Limb (tissue), 2 donors: ENCODE measurements at regions not wholly inside any gene's neighbourhood (a gene's known extent, or its start where the extent isn't known, plus 50 kb on each side); places are given as distances from the start of the nearest gene placed in this dataset.
"Not testable (repeated sequence)": the region's sequence is repeated elsewhere in the genome, so short reads cannot be mapped to it uniquely, and the experiment has no call there.

Source experiments
- DNase-seq, 2 donors: peaks; one replicate each; pipeline ENCODE4 v3.0.0-alpha.2; 2016; ENCODE audit errors: extremely low spot score in 2 of 2

- no peak for DNase-seq
These were observed 174.1 kb downstream of the RPS24 start for GRCh38 chr10:78207776-78208175.

GRCh38 chr10:78209970-78210369 lies 176.3 kb downstream of the RPS24 start:
- no peak for DNase-seq

DNA sequence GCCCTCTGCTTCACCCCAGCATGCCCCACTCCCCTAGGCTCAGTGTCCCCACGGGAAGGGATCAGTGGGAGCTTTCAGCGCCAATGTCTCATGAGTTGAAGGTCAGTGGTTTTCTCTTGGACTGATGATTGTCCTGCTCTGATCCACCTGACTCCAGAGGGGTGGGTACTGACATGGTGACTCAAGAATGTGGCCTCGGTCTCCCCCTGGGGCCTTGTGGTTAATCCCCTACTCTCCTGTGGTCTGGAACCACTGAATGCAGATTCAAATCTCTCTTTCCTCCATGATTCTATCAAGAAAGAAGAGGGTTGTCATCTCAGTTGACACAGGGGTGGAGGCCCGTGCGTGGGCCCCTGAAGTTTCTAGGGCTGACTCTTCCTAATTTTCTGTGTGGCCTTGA lies 176.9 kb downstream of the RPS24 start:
- no peak for DNase-seq

DNA sequence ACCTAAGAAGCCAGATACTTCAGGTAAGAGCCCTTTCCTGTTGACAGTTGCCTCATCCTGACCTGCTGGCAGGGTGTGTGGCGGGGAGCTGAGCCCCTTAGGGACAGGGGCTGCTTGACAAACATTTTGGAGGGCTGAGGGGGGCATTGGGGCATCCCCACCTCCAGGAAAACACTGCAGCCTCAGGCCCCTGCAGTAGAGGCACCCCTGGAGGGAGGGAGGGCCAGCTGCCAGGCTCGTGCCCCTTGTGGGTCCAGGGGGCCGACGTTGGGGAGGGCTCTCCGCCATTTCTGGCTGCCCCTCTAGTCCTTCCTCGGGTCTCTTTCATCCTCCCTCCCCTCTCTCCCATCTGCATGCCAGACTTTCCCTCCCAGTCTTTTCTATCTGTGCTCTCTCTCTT lies 177.3 kb downstream of the RPS24 start:
- no peak for DNase-seq

DNA sequence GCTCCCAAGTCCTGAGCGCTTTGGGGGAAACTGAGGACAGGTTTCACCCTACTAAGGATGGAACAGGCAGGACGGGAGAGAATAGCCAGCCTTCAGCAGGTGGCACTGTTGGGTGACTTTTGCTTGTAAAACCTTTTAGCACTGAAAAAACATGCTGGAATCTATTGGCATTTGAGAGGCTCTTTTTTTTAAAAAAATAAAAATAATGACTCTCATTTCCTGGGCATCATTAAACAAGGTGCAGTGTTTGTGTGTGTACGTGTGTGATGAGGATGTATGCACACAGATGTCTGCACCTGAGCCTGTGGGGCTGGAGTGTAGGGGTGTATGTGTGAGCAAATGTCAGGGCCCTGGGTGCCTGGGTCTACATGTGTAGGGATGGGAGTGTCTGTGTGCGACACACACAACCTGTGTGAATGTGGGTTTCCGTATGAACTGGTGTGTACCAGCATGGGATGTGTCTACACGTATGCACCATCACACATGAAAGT lies 177.9 kb downstream of the RPS24 start:
- DNase-seq = peak; percentile 42 to 73

DNA sequence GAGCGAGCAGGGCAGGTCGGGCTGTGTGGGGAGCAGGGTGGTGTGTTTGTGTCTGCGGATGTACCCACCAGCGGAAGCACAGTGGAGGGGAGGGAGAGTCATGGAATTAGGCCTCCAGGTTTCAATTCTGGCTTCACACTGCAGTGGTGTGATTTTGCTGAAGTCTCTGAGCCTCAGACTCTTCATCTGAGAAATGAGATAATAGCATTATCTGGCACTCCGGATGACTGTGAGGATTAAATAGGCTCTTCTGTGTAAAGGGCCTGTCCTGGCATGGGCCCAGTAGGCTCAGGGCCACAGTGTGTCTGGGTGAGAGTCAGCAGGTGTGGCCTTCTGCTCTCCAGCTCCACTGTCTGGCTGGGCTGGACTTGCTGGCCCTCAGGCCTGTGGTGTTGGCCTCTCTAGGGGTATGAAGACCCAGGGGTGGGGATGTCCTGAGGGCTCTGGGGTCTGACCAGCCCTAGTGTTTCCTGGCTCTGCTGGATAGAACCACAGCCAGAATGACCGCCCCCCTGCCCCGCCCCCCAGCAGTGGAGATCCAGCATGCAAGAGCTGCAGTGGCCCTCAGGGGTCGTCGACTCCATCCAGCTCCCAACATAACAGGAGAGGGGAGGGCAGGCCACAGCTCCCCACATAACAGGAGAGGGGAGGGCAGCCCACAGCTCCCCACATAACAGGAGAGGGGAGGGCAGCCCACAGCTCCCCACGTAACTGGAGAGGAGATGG lies 178.6 kb downstream of the RPS24 start:
- DNase-seq = no peak

DNA sequence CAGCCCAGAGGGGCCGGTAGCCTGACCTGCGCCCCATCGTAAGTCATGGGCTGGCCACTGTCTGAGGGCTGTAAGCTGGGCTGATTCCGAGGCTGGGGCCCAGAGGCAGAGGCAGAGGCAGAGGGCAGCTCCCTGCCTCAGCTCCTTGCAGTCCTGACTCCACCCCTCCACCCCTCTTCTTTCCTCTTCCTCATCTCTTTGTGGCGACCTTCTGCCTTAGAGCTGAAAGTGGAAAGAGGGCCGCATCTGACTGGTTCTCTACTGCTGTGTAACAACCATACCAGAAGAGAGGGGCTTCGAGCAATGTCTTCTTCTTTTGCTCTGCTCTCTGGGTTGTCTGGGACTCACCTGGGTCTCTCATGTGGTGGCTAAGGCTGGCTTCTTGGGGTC lies 179.1 kb downstream of the RPS24 start:
- no peak for DNase-seq

- no peak for DNase-seq
These were observed 181.3 kb downstream of the RPS24 start for GRCh38 chr10:78214955-78215354.

- peak; percentile 83 to 84 for DNase-seq
These were observed 182.0 kb downstream of the RPS24 start for GRCh38 chr10:78215645-78216044.

DNA sequence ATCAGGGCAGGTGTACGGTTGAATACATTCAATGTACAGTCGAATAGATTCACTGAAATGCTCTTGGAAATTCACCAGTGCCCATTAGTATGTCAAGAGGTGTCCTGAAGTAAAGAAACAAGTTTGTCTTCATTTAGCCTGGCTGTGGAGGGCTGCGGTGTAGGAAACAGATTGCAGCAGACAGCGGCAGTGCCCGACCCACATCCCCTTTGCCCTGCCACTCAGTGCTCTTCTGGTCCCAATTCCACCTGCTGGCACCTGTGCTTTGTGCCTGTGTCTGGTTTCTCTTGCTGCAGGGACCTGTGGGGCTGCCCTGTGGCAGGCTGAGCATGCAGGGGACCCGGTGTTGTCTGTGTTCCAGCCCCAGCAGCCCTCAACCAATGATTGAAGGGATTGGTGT lies 183.7 kb downstream of the RPS24 start:
- DNase-seq = no peak

DNA sequence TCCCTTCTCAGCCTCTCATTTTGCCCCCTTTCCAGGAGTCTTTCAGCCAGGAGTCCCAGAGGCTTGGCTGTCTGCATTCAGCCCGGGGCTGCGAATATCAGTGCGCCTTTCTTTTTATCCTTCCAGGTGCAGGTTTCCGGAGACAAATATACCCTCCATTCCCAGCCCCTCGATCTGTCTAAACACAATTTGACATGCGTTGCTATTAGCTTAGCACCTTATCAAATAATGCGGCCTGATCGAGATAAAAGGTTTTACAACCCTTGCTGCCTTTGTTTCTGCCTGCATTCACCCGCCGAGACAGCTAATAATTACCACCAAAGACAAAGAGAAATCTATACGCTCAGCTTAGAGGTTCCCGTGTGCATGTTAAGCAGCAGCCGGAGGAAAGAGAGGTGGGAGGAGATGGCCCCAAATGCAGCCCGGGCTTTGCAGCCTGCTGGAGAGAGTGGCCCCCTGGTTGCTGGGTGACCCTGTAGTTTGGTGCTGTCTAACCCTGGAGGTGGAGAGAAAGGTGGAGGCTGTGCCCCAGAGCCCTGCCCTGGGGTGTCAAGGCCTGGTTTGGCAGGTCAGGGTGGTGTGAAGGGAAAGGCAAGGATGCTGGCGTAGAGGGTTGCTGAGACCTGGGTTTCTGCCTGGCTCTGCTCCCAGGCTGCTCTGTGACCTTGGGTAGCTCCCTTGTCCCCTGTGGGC lies 185.3 kb downstream of the RPS24 start:
- DNase-seq = peak in 1 of 2 donors; percentile 47

DNA sequence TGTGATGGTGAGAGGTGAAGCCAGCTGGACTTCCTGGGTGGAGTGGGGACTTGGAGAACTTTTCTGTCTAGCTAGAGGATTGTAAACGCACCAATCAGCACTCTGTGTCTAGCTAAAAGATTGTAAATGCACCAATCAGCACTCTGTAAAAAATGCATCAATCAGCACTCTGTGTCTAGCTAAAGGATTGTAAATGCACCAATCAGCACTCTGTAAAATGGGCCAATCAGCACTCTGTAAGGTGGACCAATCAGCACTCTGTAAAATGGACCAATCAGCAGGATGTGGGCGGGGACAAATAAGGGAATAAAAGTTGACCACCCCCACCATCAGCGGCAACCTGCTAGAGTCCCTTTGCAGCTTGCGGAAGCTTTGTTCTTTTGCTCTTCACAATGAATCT lies 185.9 kb downstream of the RPS24 start:
- not testable (repeated sequence) for DNase-seq

DNA sequence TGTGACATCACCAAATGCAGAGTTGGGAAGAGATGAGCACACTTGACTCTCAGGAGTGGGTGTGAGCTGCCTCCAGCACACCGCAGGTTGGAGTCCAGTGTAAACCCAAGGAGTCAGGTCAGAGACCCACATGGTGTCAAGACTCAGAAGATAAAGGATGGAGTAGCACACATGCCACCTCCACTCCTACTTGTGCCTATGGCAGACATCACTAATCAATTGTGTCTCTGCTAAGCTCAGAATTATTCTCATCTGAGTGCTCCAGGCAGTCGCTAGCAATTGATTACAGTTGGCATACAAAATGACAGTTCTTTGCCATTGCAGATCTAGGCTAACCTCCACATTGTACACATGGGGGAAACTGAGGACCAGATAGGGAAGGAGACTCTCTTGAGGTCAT lies 187.1 kb downstream of the RPS24 start:
- DNase-seq = no peak

GRCh38 chr10:78222096-78222790 lies 188.6 kb downstream of the RPS24 start:
- DNase-seq = no peak

GRCh38 chr10:78223088-78223487 lies 189.4 kb downstream of the RPS24 start:
- no peak for DNase-seq

DNA sequence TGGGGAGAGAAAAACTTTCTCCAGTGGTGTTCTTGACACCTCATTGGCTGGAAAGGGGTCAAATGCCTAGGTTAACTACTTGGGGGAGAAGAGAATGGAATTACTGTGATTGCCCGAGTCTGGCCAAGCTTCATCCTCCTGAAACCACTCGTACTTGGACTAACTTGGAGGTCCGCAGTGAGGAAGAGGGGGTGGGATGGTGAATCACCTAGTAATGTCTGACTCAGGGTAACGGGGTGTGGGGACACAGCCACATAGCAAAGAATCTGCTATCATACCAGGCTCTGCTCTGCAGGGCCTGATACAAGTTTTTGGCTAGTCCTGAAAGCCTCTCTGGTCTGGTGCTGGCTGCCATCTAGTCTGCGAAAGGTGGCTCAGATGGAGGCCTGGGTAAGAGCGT lies 190.9 kb downstream of the RPS24 start:
- no peak for DNase-seq

GRCh38 chr10:78225594-78225993 lies 191.9 kb downstream of the RPS24 start:
- no peak for DNase-seq

- DNase-seq = no peak
These were observed 195.8 kb downstream of the RPS24 start for GRCh38 chr10:78229489-78229888.

DNA sequence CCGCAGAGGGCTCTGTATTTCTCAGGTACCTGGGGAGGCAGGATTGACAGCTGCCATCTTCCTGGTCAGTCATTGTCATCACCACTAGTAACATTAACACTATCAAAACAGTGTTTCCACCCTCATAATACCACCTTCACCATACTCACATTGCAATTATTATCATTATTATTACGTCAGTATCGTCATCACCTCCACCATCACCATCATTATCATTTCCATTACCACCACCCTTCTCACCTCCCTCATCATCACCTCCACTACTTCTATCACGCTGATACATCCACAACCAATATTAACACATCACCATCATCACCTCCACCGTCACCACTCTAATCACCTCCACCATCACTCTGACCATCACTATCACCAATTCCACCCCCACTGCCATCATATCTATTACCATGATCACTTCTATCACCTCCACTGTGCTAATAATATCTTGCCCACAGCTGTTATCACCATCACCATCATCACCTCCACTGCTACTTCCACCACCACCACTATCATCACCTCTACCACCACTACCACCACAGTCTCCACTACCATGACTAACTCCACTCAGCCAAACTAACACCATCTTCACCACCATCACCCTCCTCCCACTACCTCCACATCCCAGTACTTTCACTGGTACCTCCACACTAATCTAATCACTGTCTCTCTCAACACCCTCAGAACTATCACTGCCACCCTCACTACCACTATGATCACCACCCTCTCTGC lies 196.4 kb downstream of the RPS24 start:
- DNase-seq = no peak

DNA sequence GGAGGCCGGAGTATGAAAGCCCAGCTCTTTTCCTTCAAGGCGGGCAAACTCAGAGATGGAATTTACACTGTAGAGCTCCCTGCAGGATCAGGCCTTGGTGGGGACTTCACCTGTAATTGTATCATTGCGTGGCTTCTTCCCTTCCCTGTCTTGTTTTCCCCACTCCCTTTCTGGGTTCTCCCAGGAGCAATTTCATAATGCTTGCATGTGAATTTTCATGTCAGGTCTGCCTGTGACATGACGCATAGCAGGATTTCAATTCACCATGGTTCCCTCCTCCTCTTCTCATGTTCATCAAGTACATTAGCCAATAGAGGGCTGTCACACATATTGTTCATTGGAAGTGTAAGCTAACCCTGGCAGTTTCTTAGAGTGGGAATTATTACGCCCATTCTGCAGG lies 197.7 kb downstream of the RPS24 start:
- no peak for DNase-seq

GRCh38 chr10:78231939-78232338 lies 198.3 kb downstream of the RPS24 start:
- DNase-seq = no peak
